ENCODE measurements at regions not wholly inside any gene's neighbourhood (a gene's known extent, or its start where the extent isn't known, plus 50 kb on each side); places are given as distances from the start of the nearest gene placed in this dataset.

DNA sequence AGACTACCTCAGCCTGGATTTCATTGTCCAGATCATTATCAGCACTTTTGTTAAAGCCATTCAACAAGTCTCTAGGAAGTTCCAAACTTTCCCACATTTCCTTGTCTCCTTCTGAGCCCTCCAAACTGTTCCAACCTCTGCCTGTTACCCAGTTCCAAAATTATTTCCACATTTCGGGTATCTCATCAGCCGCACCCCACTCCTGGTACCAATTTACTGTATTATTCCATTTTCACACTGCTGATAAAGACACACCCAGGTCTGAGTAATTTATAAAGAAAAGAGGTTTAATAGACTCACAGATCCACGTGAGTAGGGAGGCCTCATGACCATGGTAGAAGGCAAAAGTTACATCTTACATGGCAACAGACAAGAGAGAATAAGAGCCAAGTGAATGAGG is 1198.3 kb upstream of the ALCAM start:
- Histone ChIP-seq H2AFZ (ENCODE audit: control insufficient read depth, low read length) (no peak overlapping the region), H3K36me3 (ENCODE audit: control insufficient read depth in 2 of 2, extremely low read depth in 1 of 2, insufficient read depth in 2 of 2, low read length in 2 of 2) (no peaks in the 10 kb centered on the region), H3K4me3 (ENCODE audit: control insufficient read depth in 2 of 3, extremely low read depth in 1 of 3, insufficient read depth in 2 of 3, low read depth in 1 of 3, low read length in 3 of 3) (no peak overlapping the region), H3K27me3 (ENCODE audit: control insufficient read depth, extremely low read depth, insufficient read depth, low read length) (no peaks in the 10 kb centered on the region), H4K20me1 (ENCODE audit: control insufficient read depth, extremely low read depth, insufficient read depth, low read length) (no peaks in the 10 kb centered on the region), H3K9me1 (ENCODE audit: control insufficient read depth, extremely low read depth, insufficient read depth, low read length) (no peaks in the 10 kb centered on the region), H3K9me3 (ENCODE audit: control insufficient read depth, low read depth, low read length) (no peaks in the 10 kb centered on the region), H3K9ac (ENCODE audit: control insufficient read depth, extremely low read depth, insufficient read depth, low read length) (no peak overlapping the region), H3K4me1 (ENCODE audit: control insufficient read depth, extremely low read depth, insufficient read depth, low read length) (no peaks in the 10 kb centered on the region), H3K27ac (ENCODE audit: control insufficient read depth, insufficient read depth, low read length) (no peak overlapping the region), H3K4me2 (ENCODE audit: control insufficient read depth, extremely low read depth, insufficient read depth, low read depth, low read length) (no peak overlapping the region), H3K79me2 (ENCODE audit: control insufficient read depth, insufficient read depth, low read length) (no peaks in the 10 kb centered on the region)
- TF ChIP-seq EZH2 (IDR thresholded peaks at IDR 0.05; ENCODE audit: low read length) (no peak), CTCF (optimal IDR thresholded peaks at IDR 0.05 in 1 of 3, IDR thresholded peaks at IDR 0.05 in 1 of 3, conservative IDR thresholded peaks at IDR 0.05 in 1 of 3; ENCODE audit: extremely low read depth in 1 of 3, insufficient read depth in 2 of 3, low read length in 3 of 3) (no peak)
- DNase-seq (ENCODE audit: low read depth, low spot score) (no peak), FAIRE-seq (no peak)
- dilution Hi-C loops (cut with MboI; ENCODE audit: extremely low pct_ligation_motif_present, low sequenced_read_pairs), result no loop called here

GRCh38 chr3:104175696-104176095 is 1191.0 kb upstream of the ALCAM start:
- Histone ChIP-seq H3K9me3 (ENCODE audit: control insufficient read depth, low read depth, low read length) (no peaks in the 10 kb centered on the region), H3K4me2 (ENCODE audit: control insufficient read depth, extremely low read depth, insufficient read depth, low read depth, low read length) (no peak overlapping the region), H3K36me3 (ENCODE audit: control insufficient read depth in 2 of 2, extremely low read depth in 1 of 2, insufficient read depth in 2 of 2, low read length in 2 of 2) (no peaks in the 10 kb centered on the region), H3K9me1 (ENCODE audit: control insufficient read depth, extremely low read depth, insufficient read depth, low read length) (no peaks in the 10 kb centered on the region), H3K27me3 (ENCODE audit: control insufficient read depth, extremely low read depth, insufficient read depth, low read length) (no peaks in the 10 kb centered on the region), H3K4me3 (ENCODE audit: control insufficient read depth in 2 of 3, extremely low read depth in 1 of 3, insufficient read depth in 2 of 3, low read depth in 1 of 3, low read length in 3 of 3) (no peak overlapping the region), H2AFZ (ENCODE audit: control insufficient read depth, low read length) (no peak overlapping the region), H3K9ac (ENCODE audit: control insufficient read depth, extremely low read depth, insufficient read depth, low read length) (no peak overlapping the region), H3K79me2 (ENCODE audit: control insufficient read depth, insufficient read depth, low read length) (no peaks in the 10 kb centered on the region), H3K27ac (ENCODE audit: control insufficient read depth, insufficient read depth, low read length) (no peak overlapping the region), H4K20me1 (ENCODE audit: control insufficient read depth, extremely low read depth, insufficient read depth, low read length) (no peaks in the 10 kb centered on the region), H3K4me1 (ENCODE audit: control insufficient read depth, extremely low read depth, insufficient read depth, low read length) (no peaks in the 10 kb centered on the region)
- FAIRE-seq (no peak), DNase-seq (ENCODE audit: low read depth, low spot score) (no peak)
- TF ChIP-seq CTCF (optimal IDR thresholded peaks at IDR 0.05 in 1 of 3, IDR thresholded peaks at IDR 0.05 in 1 of 3, conservative IDR thresholded peaks at IDR 0.05 in 1 of 3; ENCODE audit: extremely low read depth in 1 of 3, insufficient read depth in 2 of 3, low read length in 3 of 3) (no peak), EZH2 (IDR thresholded peaks at IDR 0.05; ENCODE audit: low read length) (no peak)
- dilution Hi-C loops (cut with MboI; ENCODE audit: extremely low pct_ligation_motif_present, low sequenced_read_pairs), result no loop called here
